ENCODE measurements at regions not wholly inside any gene's neighbourhood (a gene's known extent, or its start where the extent isn't known, plus 50 kb on each side); places are given as distances from the start of the nearest gene placed in this dataset.
"Not testable (repeated sequence)": the region's sequence is repeated elsewhere in the genome, so short reads cannot be mapped to it uniquely, and the experiment has no call there.

DNA sequence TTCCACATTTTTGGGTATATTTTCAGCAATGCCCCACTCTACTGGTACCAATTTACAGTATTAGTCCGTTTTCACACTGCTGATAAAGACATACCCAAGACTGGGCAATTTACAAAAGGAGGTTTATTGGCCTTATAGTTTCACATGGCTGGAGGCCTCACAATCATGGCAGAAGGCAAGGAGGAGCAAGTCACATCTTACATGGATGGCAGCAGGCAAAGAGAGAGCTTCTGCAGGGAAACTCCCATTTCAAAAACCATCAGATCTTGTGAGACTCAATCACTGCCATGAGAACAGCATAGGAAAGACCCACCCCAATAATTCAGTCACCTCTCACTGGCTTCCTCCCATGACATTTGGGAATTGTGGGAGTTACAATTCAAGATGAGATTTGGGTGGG lies 722.9 kb downstream of the NTRK3 start:
- DNase-seq (ENCODE audit: low read depth): not testable (repeated sequence)

DNA sequence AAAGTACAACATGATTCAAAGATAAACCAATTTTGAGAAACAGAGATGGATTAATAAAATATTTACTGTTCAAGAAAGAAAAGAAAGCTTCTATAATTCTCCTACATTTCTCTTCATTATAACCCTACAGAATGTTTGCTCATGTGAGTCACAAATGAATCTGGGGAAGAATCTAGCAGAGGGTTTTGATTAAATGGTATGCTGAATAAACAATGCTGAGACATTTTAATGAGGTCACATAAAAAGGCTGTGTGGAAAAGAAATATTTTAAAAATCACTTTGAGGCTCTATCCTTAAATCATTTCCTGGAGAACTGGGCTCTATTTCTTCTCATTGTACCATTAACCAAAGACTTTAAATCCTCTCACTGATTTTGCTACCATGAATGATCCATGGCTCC lies 727.7 kb downstream of the NTRK3 start:
- no peak for DNase-seq (ENCODE audit: low read depth)

DNA sequence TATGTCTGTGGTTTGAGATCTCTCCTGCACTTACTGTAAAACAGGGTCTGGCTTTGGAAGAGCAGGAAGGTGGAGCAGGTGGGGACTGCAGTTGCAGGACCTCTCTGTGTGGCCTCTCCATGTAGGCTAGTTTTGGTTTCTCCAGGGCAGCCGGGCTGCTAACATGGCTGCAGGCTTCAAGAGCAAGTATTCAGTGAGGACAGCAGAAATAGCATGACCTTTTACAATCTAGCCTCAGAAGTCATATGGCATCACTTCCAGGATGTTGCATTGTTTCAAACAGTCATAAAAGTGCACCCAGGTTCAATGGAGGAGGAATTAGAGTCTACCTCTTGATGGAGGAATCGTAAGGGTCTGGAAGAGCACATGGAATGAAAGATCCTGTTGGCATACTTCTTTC lies 728.7 kb downstream of the NTRK3 start:
- no peak for DNase-seq (ENCODE audit: low read depth)

DNA sequence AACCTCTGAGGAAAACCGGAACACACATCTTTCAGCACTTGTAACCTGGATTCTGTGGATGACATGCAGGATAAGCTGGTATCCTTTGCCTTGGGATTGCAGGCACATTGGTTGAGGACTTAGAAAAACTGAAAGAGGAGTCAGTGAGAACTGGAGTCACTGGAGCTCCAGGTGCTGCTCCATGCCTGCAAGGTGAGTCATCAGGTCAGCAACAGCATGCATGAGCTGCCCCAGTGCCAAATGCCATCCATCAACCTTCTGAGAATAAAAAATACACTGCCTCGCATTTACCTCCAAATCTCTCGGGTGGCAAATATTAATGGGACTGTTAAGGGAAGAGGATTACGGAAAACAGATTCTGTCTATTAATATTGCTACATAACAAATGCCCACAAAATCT lies 729.1 kb downstream of the NTRK3 start:
- no peak for DNase-seq (ENCODE audit: low read depth)

DNA sequence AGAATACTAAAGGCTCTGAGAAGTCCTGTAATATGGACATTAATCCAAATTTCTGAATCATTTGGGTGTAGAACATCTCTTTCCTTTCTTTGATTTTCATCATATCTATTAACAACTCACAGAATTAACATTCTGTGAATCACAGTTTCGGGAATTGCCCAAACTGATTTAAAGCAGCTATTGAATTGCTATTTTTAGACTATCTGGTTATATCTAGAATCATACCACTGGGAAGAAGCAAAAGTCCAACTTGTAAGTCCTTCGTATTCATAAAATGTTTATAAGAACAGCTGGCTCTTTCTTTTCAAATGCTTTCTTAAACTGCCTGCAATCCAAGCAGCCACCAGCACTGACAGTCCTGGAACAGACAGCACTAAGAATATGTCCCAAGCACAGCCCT lies 733.0 kb downstream of the NTRK3 start:
- no peak for DNase-seq (ENCODE audit: low read depth)

DNA sequence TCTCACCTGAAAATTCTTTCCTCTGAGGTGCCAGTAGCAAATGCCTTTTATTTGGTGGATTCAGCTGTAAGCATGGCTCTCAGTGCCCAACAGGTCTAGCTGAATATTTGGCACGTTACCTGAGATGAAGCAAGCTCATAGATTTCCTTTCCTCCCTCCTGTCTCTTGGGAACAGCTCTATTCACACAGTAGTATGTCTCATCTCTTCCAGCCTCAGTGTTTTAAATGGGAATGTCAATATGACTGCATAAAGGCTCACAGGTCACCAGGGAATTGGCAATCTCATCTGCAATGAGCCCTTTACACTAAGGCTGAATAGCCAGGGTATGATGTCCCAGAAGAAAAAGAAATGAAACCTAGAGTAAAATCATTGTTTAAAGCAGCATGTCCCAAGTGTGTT lies 733.5 kb downstream of the NTRK3 start:
- no peak for DNase-seq (ENCODE audit: low read depth)

DNA sequence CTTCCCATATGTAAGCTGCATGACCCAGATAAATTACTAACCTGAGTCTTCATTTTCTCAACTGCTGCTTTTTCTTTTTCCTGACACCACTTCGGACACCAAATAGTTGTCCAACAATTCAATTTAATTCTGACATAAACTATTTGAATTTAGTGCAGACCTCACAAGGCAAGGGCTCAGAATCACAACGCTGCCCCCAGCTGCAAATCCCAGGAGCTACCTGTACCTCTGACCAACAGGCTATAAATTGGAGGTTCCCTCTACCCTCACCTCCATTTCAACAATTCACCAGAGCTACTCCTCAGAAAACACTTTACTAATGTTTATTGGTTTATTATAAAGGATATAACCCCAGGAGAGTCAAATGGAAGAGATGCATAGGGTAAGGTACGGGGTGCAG lies 737.6 kb downstream of the NTRK3 start:
- DNase-seq (ENCODE audit: low read depth): no peak

DNA sequence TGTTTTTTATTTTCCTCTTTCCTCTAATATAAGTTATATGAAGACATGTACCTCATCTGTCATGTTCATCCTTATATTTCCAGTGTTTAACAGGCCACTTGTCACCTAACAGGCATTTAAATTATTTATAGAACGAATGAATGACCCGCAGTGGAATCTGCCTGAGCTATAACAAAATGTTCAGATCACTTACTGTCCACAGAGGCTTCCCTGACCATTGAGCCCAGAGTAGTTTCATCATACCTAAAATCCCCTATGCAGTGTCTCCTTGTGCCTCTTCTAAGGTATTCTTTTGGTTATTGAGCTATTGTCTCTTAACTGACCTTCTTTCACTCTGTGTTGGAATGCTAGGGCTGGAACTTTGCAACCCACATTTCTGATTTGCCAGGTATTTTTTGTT lies 748.5 kb downstream of the NTRK3 start:
- no peak for DNase-seq (ENCODE audit: low read depth)

DNA sequence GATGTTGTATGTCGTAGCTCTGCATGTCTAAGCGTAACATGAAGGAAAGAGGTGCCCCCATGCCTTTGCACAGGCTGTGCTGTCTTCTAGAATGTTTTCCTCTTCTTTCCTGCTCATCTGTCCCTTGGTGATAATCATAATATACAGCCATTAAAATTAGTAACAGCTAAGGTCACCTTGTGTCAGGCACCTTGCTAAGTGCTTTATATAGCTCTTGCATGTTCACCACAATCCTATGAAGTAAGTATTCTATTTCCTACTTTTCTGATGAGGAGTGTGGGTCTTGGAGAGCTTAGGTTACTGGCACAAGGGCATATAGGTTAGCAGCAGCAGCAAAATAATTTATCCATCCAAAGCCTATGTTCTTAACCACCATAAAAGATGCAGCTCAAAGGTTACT lies 754.4 kb downstream of the NTRK3 start:
- no peak for DNase-seq (ENCODE audit: low read depth)

DNA sequence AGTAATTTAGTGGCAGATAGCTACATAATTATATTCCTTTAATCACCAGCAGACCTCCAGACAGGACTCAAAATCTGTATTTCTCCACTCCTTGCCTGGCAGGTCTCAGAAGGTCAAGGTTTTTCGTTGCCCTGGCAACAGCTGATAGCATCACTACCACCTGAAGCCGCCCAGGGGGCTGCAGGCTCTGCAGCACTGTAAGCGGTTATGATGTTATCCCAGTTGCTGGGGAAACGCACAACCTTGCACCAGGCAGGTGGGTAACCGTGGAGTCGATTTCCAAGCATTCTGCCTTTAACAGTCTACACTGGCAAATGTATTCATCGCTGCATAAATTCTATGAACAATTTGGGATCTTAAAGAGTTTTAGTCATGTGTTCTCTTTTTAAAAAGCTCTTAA lies 756.3 kb downstream of the NTRK3 start:
- DNase-seq (ENCODE audit: low read depth): no peak

DNA sequence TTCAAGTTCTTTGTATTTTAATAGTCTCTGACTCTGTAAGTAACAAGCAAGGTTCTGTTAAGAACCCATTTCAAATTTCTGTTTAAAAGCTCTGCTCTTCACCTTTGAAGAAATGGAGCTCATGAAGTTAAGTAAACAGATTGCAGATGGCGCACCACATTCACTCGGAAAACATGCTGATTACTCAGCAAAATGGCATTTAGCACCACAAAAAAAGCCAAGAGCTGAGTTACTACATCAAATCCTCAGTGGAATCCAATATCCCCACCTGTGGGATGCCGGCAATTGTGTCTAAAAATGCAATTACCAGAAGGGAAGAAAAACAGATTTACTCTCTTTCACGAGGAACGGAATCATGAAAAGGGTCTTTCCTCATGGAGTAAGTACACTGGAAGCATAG lies 758.0 kb downstream of the NTRK3 start:
- DNase-seq (ENCODE audit: low read depth): no peak

DNA sequence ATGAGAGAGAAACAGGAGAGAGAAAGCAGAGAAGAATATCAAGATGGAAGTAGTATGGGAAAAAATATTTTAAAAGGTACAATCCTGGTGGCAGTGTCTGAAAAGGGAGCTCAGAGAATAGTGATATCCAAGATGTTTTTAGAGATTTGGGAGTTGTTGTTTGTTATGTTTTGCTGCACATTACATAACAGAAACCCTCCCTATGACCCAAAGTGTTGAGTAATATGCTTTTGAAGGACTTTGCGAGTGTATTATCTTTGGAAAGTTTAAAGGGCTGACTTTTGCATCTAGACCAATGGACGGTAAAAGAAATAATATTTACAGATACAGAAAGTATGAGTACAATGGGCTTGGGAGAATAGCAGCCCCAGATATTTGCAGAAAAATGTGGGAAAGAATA lies 759.7 kb downstream of the NTRK3 start:
- no peak for DNase-seq (ENCODE audit: low read depth)

DNA sequence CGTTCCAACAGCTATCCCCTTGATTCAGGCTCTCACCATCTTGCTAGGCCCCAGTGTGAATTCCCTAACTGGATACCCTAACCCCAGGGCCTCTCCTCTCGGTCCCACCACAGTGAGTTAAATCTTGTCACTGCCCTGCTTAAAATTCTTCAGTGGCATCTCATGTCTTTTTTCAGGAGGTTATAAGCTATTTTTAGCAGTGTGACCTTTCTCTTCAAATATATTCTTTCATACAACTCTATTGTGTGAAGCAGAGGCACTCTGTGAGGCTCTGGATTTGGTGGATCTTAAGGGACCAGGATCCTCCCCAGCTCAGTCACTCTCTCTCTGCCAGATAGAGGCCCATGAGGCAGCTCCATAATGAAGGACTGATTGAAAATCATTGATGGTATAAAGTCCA lies 760.4 kb downstream of the NTRK3 start:
- DNase-seq (ENCODE audit: low read depth): no peak

DNA sequence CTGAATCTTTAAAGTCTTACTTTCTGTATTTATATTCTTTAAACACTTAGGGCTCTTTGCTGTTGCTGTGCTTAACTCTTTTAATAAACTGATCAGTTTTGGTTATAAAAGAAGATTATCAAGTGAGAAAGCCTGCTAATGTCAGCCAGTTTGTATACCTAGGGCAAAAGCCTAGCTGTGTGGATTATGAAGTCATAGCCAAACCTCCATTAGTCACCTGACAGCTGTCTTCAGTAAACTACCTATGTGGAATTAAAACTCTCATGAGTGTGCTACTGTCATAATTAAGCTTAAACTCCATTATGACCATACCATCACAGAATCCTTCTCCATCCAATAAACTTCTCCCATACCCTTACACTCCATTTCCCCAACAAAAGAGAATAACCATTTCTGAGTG lies 762.7 kb downstream of the NTRK3 start:
- DNase-seq (ENCODE audit: low read depth): no peak

DNA sequence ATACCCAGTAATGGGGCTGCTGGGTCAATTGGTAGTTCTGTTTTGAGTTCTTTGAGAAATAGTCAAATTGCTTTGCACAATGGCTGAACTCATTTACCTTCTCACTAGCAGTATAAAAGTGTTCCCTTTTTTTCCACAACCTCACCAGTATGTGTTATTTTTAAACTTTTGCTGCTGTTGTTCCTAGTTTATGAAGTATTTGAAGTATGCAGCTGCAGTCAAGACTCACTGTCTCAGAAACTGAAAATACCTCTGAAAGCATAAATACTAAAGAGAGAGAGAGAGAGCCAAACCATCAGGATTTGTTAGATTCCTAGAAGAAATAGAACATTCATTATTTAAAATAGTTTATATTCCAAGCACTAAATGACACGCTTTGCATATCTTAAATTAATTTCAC lies 764.2 kb downstream of the NTRK3 start:
- DNase-seq (ENCODE audit: low read depth): no peak

DNA sequence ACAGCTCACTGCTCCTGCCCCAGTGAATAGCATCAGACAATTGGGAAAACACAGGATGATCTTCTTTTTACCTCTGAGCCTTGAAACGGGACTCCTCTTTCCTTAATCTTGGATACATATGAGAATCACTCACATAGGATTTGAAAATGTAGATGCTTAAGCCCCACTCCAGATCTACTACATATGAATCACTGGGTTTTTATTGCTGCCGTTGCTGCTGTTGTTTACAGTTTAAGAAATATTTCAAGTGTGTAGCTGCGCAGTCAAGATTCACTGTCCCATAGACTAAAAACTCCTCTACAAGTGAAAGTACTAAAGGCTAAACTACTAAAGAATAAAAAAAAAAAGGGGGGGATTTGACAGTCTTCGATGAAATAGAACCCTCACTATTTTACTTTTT lies 765.9 kb downstream of the NTRK3 start:
- no peak for DNase-seq (ENCODE audit: low read depth)

DNA sequence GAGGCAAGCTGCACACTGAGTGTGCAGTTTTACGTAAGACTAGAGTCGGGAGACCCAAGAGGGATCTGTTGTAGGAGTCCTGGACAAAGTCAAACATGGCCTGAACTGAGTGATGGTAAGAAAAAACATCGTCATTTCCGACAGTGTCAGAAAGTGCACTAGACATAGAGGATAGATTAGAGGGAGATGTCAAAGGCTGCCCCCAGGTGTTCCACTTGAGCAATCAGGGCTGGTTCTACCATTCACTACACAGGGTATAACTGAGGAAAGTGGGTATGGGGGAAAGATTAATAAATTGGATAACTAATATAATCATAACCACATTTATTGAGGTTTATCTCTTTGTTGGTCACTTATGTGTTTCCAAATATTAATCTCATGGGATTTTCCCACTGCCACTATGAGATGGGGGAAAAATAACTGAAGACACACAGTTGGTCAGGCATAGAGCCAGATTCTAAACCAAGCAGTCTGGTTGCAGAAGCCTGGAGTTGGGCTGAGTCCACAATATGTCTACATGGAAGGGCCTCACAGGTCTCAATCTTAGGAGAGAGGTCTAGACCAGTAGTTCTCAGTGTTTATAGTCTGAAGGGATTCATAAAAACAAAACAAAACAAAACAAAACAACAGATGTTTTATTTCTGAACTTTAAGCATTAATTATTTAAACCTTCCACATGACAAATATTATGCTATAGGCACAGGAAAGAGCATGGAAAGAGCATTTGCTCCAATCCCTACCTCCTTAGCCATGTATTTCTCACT lies 766.5 kb downstream of the NTRK3 start:
- no peak for DNase-seq (ENCODE audit: low read depth)

DNA sequence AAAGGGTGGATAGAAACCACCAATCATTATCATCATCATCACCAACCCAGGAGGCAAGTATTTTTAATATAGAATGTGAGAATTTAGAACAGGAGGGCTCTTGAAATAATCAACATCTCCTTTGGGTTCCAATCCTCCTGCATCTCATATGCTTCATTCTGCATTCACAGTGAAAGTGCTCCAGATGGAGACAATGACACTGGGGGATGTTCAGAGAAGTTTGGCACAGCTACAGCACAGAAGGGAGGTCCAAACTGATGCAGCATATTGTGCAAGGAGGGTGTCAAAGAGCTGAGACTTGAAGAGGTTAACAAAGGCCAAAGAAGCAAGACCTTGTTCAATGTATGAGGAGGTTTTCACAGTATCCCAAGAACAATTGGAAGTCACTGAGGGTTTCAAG lies 767.1 kb downstream of the NTRK3 start:
- DNase-seq (ENCODE audit: low read depth): no peak

DNA sequence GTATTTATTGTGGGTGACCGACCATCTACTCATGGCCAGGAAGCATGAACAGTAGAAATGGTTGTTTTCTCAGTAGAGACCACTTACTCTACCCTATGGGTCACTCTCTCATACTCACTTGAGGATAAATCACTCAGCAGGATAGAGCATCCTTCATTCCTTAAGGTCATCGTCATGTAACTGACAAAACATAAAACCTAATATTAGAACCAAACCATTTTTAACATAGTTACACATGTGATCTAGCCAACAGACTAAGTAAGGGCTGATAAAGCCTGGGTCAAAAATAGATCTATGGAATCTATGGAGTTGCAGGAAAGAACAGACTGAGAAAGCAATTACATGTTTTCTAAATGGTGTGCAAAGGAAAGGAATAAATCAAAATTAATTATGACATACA lies 769.1 kb downstream of the NTRK3 start:
- no peak for DNase-seq (ENCODE audit: low read depth)

DNA sequence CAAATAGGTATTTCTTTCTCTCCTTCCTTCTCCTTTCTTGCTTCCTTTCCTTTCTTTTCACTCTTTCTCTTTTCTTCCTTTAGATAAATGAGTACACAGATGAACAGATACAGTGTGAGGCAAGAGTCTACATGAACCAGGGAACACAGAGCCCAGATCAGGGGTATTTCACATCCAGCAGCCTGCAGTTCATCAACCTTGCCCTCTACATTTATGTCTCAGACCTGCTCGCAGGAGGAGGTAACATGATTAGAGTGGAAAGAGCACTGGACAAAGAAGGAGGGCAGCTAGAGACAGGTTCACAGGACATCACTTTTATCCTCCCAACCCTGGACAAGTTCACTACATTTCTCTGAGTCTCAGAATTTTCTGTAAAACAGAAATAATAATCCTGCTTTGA lies 773.1 kb downstream of the NTRK3 start:
- no peak for DNase-seq (ENCODE audit: low read depth)

DNA sequence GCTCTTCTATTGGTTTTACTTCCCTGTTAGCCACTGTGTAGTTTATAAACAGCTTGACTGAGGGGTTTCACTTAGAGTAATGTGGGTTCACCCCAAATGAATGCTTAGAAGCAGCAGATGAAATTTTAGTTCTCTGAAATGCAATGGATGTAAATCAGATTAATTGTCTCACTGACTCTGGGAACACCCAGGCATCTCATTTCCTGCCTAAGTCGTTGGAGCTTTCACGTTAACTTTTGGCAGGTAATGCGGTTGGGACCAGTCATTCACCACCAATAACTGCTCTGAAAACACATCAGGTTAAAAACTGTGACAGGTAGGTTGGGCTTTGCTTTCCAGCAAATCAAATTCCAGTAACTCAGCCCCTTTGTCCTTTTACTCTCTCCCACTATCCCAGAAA lies 775.4 kb downstream of the NTRK3 start:
- no peak for DNase-seq (ENCODE audit: low read depth)

DNA sequence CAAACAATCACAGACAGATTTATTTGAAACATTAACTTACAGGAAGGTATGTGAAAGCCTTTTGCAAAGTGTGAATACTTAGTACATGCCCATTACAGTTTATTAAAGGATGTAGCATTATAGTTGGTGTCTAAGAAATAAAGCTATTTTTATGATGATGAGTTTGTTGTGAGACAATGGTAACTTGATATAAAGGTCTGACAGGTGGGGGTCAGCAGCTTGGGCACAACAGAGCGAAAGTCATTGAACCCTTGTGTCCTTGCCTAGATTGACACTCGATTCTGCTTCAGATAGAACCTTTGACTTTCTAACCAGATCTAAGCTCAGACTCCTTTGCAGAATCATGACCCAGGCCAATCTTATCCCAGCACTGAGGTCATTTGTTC lies 777.9 kb downstream of the NTRK3 start:
- no peak for DNase-seq (ENCODE audit: low read depth)

DNA sequence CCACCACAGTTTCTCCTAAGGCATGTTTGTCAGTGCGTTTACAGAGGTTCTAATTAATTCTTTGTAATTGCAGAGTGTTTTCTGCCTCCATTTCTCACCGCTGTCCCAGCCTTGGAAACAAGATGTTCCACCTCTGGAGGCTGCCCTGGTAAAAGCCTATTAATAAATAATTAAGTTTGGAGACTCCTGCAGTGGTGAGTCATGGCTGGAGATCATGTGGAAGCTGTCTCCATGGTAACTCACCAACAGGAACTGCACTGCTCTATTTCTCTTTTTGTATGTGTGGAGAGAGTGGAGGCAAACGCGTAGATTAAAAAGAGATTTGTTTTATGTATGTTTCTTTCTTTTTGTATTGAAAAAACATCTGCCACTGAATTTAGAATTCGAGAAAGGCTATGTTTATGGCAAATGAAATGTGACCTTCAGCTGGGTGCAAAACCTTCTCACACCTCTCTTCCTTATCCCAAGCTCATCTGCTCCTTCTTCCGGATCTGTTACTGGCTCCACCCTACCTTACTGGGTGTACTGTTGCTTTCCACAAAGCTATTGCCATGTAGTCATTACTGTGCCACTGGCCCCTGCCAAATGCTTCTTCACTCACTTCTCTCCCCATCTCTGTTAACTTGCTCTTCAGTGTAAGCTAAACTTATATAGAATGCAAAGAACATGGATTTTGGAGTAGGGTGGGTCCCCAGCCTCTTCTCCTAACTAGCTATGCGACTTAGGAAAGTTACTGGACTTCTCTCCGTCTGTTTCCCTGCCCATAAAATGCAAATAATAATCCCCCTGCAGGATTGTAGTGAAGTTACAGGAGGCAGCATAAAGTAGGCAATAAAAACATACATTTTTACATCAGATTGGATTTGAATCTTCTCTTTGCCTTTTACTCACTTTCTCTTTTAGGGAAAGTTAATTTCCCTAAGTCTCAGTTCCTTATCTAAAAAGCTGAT lies 778.5 kb downstream of the NTRK3 start:
- no peak for DNase-seq (ENCODE audit: low read depth)

DNA sequence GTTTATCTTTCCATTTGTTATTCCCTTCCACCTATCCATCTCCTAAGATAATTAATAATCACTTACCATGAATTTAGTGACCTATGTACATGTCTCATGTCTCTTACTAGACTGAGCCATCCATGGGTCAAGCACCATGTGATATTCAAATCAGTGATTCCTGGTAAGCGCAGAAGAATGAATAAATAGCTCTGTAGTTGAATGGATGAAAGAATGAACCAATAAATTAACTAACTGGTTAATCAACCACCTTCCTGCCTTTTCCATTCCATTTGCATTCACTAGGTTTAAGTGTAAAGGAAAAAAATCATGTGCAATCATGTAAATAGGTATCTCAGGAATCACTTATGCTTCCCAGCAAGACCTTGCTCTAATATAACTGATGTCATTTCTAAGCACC lies 779.5 kb downstream of the NTRK3 start:
- DNase-seq (ENCODE audit: low read depth): no peak

All from CMK (cell line).